NCI-H524 treated with DMSO at 0.1 percent for 48 hours (cell line): ENCODE measurements at regions not wholly inside any gene's neighbourhood (a gene's known extent, or its start where the extent isn't known, plus 50 kb on each side); places are given as distances from the start of the nearest gene placed in this dataset.

Source experiments
- DNase-seq: peaks from one replicate; lab custom pipeline; 2025; lab: John Stamatoyannopoulos, UW

DNA sequence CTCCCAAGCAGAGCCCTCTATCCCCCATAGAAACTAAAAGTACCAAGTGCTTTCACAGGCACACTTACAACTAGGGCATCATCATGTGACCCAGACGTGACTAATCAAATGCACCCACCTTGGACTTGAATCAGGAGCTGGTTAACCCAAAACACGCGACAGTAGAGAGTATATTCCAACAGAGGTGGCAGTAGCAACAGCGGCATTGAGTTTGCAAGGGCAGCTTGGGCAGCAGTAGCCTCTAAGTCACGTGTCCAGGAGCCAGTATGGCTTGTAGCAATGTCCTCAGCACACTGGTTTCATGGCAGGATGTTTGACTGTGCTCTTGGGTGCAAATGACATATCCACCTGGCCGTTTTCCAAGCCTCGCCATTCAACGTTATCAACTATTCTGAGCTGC is 73.4 kb upstream of the DNAH5 start:
- no peak for DNase-seq

DNA sequence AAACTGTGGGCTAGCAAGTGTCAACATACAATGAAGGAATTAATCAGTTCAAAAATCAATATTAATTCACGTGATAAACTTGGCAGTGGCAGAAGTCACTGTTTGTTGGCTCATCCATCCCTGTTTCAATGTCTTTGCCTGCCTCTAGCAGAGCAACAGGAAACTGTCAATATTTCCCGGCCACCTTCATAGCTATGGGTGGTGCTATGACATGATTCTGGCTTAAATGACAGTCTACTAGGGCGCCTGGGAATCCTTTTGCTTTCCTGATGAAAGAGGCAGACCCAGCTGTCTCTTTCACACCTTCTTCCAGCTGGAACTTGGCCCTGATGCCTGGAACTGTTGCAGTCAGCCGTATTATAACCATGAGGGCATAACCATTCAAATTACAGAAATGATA is 72.1 kb upstream of the DNAH5 start:
- peak; percentile 20 for DNase-seq

DNA sequence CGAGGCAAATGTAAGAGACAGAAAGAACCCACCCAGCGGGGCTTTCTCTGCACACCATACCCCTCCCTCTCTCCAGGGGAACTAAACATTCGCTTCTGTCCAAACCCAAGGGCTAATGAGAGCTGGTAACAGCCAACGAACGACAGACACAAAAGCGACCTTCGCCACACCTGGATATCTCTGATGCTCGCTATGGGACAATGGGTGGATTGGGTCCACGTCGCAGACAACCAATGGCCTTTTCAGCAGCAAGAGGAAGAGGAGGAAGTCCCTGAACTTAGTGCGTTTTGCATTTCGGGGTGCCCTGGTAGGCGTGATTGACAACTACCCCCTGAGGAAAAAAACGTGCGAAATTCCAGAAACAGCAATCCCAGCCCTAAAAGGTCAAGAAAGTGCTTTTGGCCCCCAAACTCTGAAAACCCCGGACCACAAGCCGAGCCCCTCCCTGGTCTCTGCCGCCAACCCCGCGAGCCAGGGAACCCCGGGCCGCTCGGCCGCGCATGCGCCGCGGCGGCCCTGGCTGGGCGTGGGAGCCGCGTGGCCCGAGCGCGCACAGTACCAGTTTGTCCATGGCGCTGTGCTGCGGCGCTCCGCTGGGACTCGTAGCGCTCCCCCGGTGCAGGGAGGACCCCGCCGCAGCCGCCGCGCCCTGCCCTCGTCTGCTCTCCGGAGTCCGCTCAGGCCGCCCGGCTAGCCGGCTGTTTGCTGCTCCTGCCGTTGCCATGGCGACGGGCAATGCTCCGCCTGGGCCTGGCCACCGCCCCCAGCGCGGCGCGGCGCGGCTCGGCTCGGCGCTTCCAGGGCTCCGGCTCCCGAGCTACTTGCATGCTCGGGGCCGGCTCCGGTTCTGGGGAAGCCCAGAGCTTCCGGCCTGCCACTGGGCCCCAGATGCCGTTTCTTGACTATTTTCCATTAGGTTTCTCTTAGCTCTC is 66.9 kb upstream of the DNAH5 start:
- DNase-seq = peak; percentile 88

DNA sequence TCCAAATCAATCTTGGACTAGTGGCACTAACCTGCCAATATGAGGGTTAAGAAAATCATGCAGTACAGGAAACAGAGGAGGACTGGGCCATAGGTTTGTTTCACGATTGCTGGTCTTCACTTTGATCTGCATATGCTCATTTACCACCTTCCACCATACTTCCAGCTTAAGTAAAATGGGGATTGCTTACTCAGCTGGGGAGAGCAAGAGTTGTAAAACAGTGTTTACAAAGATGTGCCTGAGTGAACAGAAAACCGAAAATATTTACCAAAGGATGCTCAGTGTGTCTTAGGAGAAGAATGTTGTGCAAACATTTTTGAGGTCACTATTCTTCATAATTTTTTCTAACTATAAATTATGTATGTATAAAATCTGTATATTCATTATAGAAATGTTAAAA is 65.1 kb upstream of the DNAH5 start:
- no peak for DNase-seq

DNA sequence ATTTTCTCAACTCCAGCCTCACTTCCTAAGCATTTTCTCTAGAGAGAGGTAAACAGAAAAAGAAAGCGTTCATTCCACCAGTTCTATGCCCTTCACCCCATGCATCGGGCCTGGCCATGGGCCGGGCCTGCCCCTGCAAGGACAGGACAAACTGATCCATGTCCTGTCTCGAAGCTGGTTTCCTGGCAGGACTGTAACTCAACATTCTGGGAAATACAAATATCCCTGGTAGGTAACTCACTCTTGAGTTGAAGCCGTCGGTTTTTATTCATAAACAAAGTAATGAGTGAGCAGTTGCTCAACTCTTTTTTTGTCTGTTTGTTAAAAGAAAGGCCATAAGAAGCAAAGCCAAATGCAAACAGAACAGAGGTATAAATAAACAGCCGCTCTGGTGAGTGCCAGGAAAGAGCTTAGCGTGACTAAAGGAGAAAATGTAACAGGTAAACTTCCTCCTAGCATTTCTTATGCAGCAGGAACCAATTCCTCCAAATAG is 64.4 kb upstream of the DNAH5 start:
- DNase-seq = no peak

DNA sequence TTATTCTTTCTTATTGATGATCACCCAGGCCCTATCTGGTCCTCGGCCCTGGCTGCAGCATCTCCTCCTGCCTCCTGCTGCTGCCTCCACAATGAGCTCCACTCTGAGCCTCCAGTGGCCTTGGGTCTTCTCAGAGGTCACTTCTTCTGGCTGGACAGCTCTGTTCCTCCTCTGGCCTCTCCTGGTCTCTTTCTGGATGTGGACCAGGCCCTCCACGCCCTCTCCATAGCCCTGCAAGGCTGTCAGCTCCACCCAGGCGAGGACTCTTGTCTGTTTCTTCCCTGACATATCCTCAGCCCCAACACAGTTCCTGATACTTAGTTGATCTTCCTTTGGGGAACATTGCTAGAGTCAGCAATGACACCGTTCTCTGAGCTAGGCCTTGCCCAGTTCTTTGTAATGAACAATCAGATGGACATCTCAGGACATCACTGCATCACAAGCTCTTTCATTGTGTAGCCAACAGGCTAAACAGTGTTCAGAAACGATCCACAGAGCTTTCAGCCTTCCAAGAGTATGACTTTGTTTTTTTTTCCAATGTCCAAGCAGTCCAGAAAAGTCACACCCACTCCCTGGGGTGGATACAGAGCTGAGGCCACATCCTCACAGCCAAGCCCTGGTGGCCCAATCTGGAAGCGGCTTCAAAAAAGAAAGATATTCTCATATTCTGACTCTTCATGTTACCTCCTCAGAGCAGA is 62.5 kb upstream of the DNAH5 start:
- DNase-seq = no peak

DNA sequence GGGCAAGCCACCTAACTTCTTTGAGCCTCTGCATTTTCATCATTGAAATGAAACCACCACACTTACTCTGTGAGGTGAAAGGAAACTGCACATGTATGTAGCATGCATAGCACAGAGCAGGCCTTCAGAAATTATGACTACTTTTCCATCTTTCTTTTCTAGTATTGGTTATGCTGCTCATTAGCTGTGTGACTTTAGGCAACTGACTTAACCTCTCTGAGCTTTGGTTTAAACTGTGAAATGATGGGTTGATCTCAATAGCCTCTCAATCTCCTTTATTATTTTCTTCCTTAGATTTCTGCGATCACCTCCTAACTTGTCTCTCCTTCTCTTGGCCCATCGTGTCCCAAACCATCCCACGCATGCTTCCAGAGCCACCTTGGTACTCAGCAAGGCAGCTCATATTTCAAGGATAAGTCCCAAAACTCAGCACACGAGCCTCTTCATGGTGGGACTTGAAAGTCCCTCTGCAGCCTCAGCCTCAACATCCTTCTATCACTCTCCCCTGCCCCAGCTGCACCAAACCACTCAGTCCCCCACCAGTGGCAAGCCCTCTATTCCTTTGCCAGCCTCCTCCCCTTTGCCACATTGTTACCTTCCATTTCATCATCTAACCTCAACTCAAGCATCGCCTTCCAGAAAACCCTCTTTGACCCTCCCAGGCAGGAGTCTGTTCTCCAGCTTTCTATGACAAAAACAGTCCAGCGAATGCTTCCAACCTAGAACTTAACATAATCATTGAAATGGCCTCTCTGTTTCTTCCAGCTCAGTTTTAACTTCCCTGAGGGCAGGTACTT is 60.3 kb upstream of the DNAH5 start:
- no peak for DNase-seq

DNA sequence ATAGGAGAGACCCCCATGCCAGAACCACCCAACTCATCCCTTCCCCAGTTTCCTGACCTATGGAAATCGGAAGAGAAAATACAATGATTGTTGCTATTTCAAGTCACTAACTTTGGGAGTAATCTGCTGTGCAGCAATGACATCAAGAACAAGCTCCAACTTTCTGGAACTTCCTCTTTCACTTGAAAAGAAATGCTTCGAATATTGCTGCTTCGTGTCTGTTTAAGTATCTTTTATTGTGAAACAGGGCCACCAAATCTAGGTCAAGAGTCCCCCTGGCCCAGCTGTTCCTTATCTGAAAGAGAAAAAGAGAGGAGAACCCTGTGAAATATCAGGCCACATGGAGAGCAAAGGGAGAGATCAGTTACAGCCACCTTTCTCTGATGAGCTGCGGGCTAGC is 59.4 kb upstream of the DNAH5 start:
- DNase-seq = peak; percentile 25

DNA sequence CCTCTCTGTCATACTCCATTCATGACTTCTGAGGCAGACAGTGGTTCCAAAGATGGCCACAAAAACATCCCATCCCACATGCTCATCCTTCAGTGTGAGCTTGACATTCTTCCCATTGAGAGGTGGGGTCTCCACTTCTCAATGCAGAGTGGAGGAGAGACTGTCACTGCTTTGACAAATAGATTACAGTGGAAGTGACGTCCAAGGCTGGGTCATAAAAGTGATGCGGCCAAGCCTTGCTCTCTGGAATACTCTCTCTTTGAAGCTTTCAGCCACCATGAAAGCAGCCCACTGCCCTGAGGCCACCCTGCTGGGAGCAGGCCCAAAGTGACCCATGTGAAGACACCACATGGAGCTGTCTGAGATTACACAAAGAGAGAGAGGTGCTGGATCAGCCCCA is 59.0 kb upstream of the DNAH5 start:
- DNase-seq = no peak

DNA sequence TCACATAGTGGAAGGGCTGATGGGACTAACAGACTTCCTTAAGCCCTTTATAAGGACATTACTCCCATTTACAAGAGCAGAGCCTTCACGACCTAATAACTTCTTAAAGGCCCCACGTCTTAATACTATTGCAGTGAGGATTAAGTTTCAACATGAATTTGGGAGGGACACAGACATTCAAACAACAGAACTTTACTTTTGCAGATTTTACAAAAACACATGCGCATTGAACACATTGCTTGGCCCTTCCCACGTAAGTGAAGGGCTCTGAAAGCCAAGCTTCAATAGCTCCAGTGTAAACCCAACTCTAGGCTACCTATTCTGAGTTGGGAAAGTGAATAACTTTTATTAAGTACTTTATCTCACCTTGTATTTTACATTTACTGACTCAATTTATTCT is 53.8 kb upstream of the DNAH5 start:
- DNase-seq = no peak

DNA sequence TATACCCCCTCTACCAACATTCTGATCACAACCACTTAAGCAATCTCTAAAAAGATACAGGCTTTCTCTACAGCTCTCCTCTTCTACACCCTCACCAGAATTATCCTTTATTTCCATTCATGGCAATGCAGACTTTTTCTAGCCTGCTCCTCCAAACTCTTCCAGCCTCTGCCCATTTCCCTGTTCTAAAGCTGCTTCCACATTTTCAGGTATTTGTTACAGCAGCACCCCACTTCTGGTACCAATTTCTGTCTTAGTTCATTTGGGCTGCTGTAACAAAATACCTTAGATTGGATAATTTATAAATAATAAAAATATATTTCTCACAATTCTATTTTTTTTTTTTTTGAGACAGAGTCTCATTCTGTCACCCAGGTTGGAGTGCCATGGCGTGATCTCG is 53.0 kb upstream of the DNAH5 start:
- DNase-seq = no peak

DNA sequence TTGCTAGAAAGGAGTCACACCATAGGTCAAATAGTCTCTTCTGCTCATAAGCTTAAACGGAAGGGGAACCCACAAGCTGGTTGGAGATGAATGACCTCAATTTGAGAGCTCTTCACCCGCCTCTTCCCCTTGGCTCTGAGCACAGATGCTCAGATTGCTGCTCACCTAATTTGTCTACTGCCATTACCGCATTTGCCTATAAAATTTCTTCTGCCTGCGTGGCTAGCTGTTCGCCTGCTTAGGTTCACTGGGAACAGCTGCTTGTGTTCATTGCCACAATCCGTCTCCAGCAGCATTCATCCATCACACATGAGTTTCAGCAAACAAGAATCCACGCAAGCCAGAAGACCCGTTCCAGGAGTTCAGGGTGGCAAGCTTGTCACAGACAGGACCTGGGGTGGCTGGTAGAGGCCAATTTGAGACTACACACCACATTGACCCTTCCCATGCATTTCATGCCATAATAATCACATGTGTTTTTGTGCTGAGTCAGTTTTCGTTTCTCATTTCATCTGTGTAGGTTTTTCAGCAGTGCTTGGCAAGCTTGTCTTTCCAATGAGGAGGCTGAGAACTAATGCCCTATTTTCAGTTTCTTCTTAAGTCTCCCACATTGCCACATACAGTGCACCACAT is 50.2 kb upstream of the DNAH5 start:
- no peak for DNase-seq
